ENCODE measurements at regions not wholly inside any gene's neighbourhood (a gene's known extent, or its start where the extent isn't known, plus 50 kb on each side); places are given as distances from the start of the nearest gene placed in this dataset.

DNA sequence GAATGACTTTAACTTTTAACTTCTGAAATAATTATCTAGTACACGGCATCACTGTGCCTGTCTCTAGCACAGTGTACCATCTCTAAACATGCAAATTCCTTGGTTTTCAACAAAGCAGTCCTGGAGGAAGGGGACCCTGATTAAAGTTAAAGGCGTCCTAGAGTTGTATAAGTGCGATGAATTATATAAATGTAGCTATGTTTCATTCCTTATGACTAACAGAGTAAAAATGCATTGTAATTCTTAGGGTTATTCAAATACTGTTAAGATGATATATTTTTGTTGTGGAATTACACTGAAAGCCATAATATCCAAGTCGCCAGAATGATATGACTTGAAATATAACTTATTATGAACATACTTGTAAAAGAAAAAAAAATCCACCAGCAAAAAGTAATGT, 544.9 kb upstream of the LINC00305 start:
- TF ChIP-seq, protein P1, sequence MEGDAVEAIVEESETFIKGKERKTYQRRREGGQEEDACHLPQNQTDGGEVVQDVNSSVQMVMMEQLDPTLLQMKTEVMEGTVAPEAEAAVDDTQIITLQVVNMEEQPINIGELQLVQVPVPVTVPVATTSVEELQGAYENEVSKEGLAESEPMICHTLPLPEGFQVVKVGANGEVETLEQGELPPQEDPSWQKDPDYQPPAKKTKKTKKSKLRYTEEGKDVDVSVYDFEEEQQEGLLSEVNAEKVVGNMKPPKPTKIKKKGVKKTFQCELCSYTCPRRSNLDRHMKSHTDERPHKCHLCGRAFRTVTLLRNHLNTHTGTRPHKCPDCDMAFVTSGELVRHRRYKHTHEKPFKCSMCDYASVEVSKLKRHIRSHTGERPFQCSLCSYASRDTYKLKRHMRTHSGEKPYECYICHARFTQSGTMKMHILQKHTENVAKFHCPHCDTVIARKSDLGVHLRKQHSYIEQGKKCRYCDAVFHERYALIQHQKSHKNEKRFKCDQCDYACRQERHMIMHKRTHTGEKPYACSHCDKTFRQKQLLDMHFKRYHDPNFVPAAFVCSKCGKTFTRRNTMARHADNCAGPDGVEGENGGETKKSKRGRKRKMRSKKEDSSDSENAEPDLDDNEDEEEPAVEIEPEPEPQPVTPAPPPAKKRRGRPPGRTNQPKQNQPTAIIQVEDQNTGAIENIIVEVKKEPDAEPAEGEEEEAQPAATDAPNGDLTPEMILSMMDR (IDR thresholded peaks at IDR 0.05; ENCODE audit: low read depth, low read length) = no peak
- TF ChIP-seq POLR2A (IDR thresholded peaks at IDR 0.05; ENCODE audit: extremely low read depth, insufficient read length) (no peak), MYC (IDR thresholded peaks at IDR 0.05; ENCODE audit: low read depth, low read length) (no peak)
- TF ChIP-seq, protein P2, sequence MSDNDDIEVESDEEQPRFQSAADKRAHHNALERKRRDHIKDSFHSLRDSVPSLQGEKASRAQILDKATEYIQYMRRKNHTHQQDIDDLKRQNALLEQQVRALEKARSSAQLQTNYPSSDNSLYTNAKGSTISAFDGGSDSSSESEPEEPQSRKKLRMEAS (IDR thresholded peaks at IDR 0.05; ENCODE audit: low read depth, low read length) = no peak
